ENCODE measurements at regions not wholly inside any gene's neighbourhood (a gene's known extent, or its start where the extent isn't known, plus 50 kb on each side); places are given as distances from the start of the nearest gene placed in this dataset.

GRCh38 chr10:90417029-90417428 lies 440.8 kb downstream of the HTR7 start:
- no peak for TF ChIP-seq CTCF (IDR thresholded peaks at IDR 0.05)
- no peak for TF ChIP-seq POLR2A (IDR thresholded peaks at IDR 0.05; ENCODE audit: low read depth)
- no peak for TF ChIP-seq POLR2AphosphoS5 (IDR thresholded peaks at IDR 0.05)

Data from esophagus muscularis mucosa (tissue), 3 donors.